Left lung (tissue), 4 donors: ENCODE measurements at regions not wholly inside any gene's neighbourhood (a gene's known extent, or its start where the extent isn't known, plus 50 kb on each side); places are given as distances from the start of the nearest gene placed in this dataset.
A peak's percentile ranks its signal among the peaks of the same experiment; 100 is the strongest.
"Not testable (repeated sequence)": the region's sequence is repeated elsewhere in the genome, so short reads cannot be mapped to it uniquely, and the experiment has no call there.

Experiments
- ATAC-seq: fragments of 200-7000 bp; cut with Tn5 transposase; one replicate; pipeline ENCODE4 v1.9.1; 2020; ENCODE audit warnings: moderate library complexity
- DNase-seq, 4 donors: peaks; one replicate each; pipeline ENCODE4 v3.0.0-alpha.2; 2013 to 2020
- H3K27ac ChIP-seq, 2 donors: fragments of 200-600 bp; sonication (generic) in 1 of 2; one replicate each; pipeline versions ENCODE4 v1.5.0 to v1.8.0; 2020 to 2021
- H3K27me3 ChIP-seq, 2 donors: fragments of 200-600 bp; sonication (generic) in 1 of 2; one replicate each; pipeline versions ENCODE4 v1.5.0 to v1.8.0; 2020 to 2021
- H3K36me3 ChIP-seq, 2 donors: fragments of 200-600 bp; sonication (generic) in 1 of 2; one replicate each; pipeline versions ENCODE4 v1.5.0 to v1.8.0; 2020 to 2021
- H3K4me1 ChIP-seq, 2 donors: fragments of 200-600 bp; one replicate each; pipeline ENCODE4 v1.8.0; 2021
- H3K4me3 ChIP-seq, 2 donors: fragments of 200-600 bp; sonication (generic) in 1 of 2; one replicate each; pipeline versions ENCODE4 v1.5.0 to v1.8.0; 2020 to 2021; ENCODE audit warnings: mild to moderate bottlenecking in 1 of 2
- H3K9me3 ChIP-seq, 2 donors: fragments of 200-600 bp; sonication (generic) in 1 of 2; one replicate each; pipeline versions ENCODE4 v1.5.0 to v1.8.0; 2020 to 2021
- intact Hi-C, 2 donors: fragments of 100-400 bp; cut with DNase I; formaldehyde crosslinking; loops; one replicate each; pipeline versions ENCODE4 v1.11.2 to v1.14.2; 2022
- TF ChIP-seq, protein P1 (sequence below), 2 donors: fragments of 200-600 bp; sonication (generic) in 1 of 2; IDR thresholded peaks; one replicate each; pipeline versions ENCODE4 v1.5.0 to v1.8.0; 2021; ENCODE audit warnings: antibody characterized with exemption in 2 of 2
- donor health status: DM: no; HTN: yes; CAD: no.
- donor health status: DM: no; HTN: no; CAD: no.

DNA sequence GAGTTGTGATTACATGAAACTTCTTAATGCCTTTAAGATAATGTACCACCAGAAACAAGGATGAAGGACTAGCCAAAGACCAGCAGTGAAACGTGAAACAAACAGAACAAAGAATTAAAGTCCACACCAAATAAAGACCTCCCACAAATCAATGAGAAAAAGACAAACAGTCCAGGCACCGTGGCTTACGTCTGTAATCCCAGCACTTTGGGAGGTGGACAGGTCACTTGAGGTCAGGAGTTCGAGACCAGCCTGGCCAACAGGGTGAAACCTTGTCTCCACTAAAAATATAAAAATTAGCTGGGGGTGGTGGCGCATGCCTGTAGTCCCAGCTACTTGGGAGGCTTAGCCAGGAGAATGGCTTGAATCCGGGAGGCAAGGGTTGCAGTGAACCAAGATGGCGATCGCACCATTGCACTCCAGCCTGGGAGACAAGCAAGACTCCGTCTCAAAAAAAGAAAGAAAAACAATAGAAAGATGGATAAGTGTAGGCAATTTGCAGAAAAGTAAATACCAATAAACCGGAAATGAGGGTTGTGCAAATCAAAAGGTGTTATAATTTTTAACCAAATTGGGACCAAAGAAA, 167.8 kb upstream of the GRK3 start:
- TF ChIP-seq, protein P1, sequence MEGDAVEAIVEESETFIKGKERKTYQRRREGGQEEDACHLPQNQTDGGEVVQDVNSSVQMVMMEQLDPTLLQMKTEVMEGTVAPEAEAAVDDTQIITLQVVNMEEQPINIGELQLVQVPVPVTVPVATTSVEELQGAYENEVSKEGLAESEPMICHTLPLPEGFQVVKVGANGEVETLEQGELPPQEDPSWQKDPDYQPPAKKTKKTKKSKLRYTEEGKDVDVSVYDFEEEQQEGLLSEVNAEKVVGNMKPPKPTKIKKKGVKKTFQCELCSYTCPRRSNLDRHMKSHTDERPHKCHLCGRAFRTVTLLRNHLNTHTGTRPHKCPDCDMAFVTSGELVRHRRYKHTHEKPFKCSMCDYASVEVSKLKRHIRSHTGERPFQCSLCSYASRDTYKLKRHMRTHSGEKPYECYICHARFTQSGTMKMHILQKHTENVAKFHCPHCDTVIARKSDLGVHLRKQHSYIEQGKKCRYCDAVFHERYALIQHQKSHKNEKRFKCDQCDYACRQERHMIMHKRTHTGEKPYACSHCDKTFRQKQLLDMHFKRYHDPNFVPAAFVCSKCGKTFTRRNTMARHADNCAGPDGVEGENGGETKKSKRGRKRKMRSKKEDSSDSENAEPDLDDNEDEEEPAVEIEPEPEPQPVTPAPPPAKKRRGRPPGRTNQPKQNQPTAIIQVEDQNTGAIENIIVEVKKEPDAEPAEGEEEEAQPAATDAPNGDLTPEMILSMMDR (IDR thresholded peaks at IDR 0.05), result no peak
- Histone ChIP-seq H3K27me3 (no peaks in the 10 kb centered on the region), H3K9me3 (no peaks in the 10 kb centered on the region), H3K4me3 (no peak overlapping the region), H3K36me3 (no peaks in the 10 kb centered on the region), H3K4me1 (peaks cover 9 to 35% of the 10 kb centered on the region in 2 donors), H3K27ac (no peak overlapping the region)
- DNase-seq (peak in 1 of 4 donors; percentile 35), ATAC-seq (no peak)
- intact Hi-C loops, result no loop called here

DNA sequence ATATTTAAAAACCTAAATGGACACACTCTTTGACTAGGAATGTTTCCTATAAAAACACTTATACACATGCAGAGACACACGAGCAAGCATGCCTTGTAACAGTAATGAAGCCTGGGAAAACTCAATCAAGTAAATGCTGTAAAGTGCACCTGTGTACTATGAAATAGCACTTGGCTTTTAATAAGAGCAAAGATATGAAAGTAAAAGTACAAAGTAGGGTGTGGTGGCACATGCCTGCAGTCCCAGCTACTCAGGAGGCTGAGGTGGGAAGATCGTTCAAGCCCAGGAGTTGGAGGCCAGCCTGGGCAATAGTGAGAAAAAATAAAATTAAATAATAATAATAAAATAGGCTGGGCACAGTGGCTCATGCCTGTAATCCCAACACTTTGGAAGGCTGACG, 166.9 kb upstream of the GRK3 start:
- intact Hi-C loops, result no loop called here
- H3K4me3 ChIP-seq, result no peak overlapping the region
- ATAC-seq, result peak; percentile 32
- H3K4me1 ChIP-seq, result peaks cover 11 to 44% of the 10 kb centered on the region in 2 donors
- TF ChIP-seq, protein P1 (IDR thresholded peaks at IDR 0.05), result no peak
- no peaks in the 10 kb centered on the region for H3K9me3 ChIP-seq
- no peak for DNase-seq
- H3K36me3 ChIP-seq, result no peaks in the 10 kb centered on the region
- no peaks in the 10 kb centered on the region for H3K27me3 ChIP-seq
- H3K27ac ChIP-seq, result no peak overlapping the region

DNA sequence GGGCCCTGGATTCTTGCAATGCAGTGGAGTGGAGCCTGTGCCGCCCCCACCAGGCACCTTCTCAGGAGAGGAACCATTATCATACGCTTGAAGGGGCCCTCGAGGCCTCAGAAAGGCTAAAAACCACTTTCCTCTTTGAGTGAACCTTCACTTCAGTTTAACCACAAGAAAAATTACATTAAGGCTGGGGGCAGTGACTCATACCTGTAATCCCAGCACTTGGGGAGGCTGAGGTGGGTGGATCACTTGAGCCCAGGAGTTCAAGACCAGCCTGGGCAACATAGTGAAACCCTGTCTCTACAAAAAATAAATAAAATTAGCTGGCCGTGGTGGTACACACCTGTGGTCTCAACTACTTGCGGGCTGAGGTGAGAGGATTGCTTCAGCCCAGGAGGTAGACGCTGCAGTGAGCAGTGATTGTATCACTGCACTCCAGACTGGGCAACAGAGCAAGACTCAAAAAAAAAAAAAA, 165.8 kb upstream of the GRK3 start:
- ATAC-seq, H3K27me3 ChIP-seq, H3K36me3 ChIP-seq, H3K4me3 ChIP-seq, H3K27ac ChIP-seq, H3K9me3 ChIP-seq, intact Hi-C loops, DNase-seq: not testable (repeated sequence)
- H3K4me1 ChIP-seq, result peaks cover 19 to 54% of the 10 kb centered on the region in 2 donors

DNA sequence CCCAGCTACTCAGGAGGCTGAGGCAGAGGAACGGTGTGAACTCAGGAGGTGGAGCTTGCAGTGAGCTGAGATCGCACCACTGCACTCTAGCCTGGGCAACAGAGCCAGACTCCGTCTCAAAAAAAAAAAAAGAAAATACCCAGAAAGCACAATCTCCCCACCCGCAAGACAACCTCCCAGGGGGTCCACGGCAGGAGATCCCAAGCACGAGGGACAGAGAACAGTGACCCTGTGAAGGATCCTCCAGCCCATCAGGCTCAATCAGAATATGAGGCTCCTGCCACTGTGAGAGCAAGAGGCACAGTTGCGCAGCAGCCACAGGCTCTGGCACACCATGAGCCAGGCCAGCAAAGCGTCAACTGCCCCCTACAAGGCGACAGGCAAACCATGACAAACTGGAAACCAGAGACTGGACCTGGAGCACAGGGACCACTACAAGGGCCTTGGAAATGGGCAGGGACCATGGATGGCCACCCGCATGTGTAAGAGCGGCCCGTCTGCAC, 164.8 kb upstream of the GRK3 start:
- Histone ChIP-seq H3K27me3 (no peaks in the 10 kb centered on the region), H3K9me3 (no peaks in the 10 kb centered on the region), H3K4me3 (no peak overlapping the region), H3K27ac (no peak overlapping the region), H3K4me1 (peaks cover 23 to 63% of the 10 kb centered on the region in 2 donors), H3K36me3 (no peaks in the 10 kb centered on the region)
- intact Hi-C loops, result no loop called here
- ATAC-seq (no peak), DNase-seq (no peak)
- TF ChIP-seq, protein P1 (IDR thresholded peaks at IDR 0.05), result no peak

DNA sequence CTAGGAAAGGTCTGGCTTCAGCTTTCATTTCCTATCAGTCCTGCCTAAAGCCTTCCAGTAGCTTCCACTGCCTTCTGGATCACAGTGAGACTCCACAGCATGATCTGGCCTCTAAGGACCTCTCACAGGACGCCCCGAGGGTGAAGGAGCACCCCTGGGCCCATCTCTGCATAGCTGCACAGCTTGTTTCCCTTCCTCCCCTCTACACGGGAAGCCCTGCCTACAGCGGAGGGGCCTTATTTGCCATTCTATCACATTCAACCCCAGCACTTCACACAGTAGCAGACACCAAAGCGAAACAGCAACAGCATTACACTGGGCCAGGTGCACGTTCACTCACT, 162.3 kb upstream of the GRK3 start:
- Histone ChIP-seq H3K36me3 (no peaks in the 10 kb centered on the region), H3K4me1 (peaks cover 23 to 75% of the 10 kb centered on the region in 2 donors), H3K9me3 (no peaks in the 10 kb centered on the region), H3K4me3 (no peak overlapping the region), H3K27me3 (no peaks in the 10 kb centered on the region), H3K27ac (no peak overlapping the region)
- DNase-seq, result no peak
- intact Hi-C loops, result no loop called here
- TF ChIP-seq, protein P1 (IDR thresholded peaks at IDR 0.05), result no peak
- ATAC-seq, result no peak
